Upper lobe of left lung (tissue), 4 donors: ENCODE measurements at regions not wholly inside any gene's neighbourhood (a gene's known extent, or its start where the extent isn't known, plus 50 kb on each side); places are given as distances from the start of the nearest gene placed in this dataset.

Experiments used
- CTCF ChIP-seq, 6 experiments: fragments of 450-650 bp in 4 of 6; fragments of 200-600 bp in 2 of 6; sonication (generic) in 2 of 6; IDR thresholded peaks; one replicate each; pipeline ENCODE4 v1.5.1; 2016 to 2019; ENCODE audit warnings: antibody characterized with exemption in 6 of 6
- POLR2AphosphoS5 ChIP-seq, 2 donors: sonication (generic); formaldehyde crosslinking; IDR thresholded peaks; one replicate each; pipeline ENCODE4 v1.5.1; 2017; ENCODE audit warnings: antibody characterized with exemption in 2 of 2

DNA sequence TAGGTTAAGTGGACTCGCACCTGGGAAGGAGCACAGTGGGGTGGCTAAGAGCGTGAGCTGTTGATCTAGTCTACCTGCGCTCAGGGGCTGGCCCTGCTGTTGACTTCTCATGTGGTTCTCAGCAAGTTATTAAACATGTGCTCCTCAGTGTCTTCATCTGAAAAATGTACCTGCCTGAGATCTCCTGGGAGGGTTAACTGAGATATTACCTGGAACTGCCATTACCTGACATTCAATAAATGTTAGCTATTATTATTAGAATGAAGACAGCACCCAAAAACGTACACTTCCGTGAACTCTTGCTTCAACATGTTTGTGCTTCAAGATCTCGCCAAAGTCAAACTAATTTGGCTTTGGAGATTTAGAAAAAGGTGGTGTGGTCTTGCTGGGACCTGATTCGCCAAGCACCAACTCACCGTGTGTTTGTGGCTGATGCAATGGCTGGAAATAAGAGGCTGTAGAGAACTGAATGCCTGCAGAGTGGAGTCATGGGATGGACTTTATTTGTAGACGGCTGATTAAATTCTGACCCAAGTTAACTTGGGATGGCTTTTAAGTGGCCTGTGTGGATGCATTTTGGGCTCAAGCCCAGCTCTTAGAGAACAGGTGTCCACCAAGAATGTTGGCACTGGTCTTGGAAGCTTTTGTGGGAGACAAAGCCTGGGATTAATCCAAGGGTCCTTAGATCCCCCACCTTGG is 692.9 kb downstream of the QKI start:
- TF ChIP-seq CTCF (IDR thresholded peaks at IDR 0.05) (no peak), POLR2AphosphoS5 (IDR thresholded peaks at IDR 0.05) (no peak)
